Gastrocnemius medialis (tissue), 4 donors: ENCODE measurements at regions not wholly inside any gene's neighbourhood (a gene's known extent, or its start where the extent isn't known, plus 50 kb on each side); places are given as distances from the start of the nearest gene placed in this dataset.
"Not testable (repeated sequence)": the region's sequence is repeated elsewhere in the genome, so short reads cannot be mapped to it uniquely, and the experiment has no call there.

Experiments
- ATAC-seq, 2 donors: fragments of 150-250 bp; one replicate each; pipeline ENCODE4 v1.9.1; 2016
- DNase-seq, 2 donors: peaks; one replicate each; pipeline ENCODE4 v3.0.0-alpha.2; 2019
- H3K27ac ChIP-seq, 4 donors: fragments of 200-600 bp; sonication (generic); 1 replicate in 1 of 4; 2 replicates in 3 of 4; pipeline ENCODE4 v1.5.1; 2016 to 2018; ENCODE audit warnings: mild to moderate bottlenecking in 2 of 4, moderate library complexity in 1 of 4
- H3K27me3 ChIP-seq, 3 donors: fragments of 200-600 bp; sonication (generic) in 2 of 3; 1 replicate in 1 of 3; 2 replicates in 2 of 3; pipeline versions ENCODE4 v1.5.1 to v1.6.0; 2016 to 2019; ENCODE audit warnings: mild to moderate bottlenecking in 1 of 3, moderate library complexity in 1 of 3
- H3K36me3 ChIP-seq, 2 donors: fragments of 200-600 bp; sonication (generic) in 1 of 2; one replicate each; pipeline ENCODE4 v1.5.1; 2017 to 2018
- H3K4me1 ChIP-seq, 2 donors: fragments of 200-600 bp; sonication (generic) in 1 of 2; one replicate each; pipeline ENCODE4 v1.5.1; 2016 to 2017; ENCODE audit warnings: mild to moderate bottlenecking in 2 of 2
- H3K4me3 ChIP-seq, 4 donors: fragments of 200-600 bp; sonication (generic) in 3 of 4; 1 replicate in 1 of 4; 2 replicates in 3 of 4; pipeline ENCODE4 v1.5.1; 2016 to 2019; ENCODE audit warnings: mild to moderate bottlenecking in 2 of 4
- H3K9me3 ChIP-seq, 3 donors: fragments of 200-600 bp; sonication (generic) in 2 of 3; 1 replicate in 1 of 3; 2 replicates in 2 of 3; pipeline ENCODE4 v1.5.1; 2016 to 2019
- CTCF ChIP-seq, 5 experiments: fragments of 450-650 bp in 3 of 5; fragments of 200-600 bp in 2 of 5; sonication (generic) in 2 of 5; IDR thresholded peaks in 4 of 5; conservative IDR thresholded peaks in 1 of 5; 1 replicate in 4 of 5; 2 replicates in 1 of 5; pipeline ENCODE4 v1.5.1; 2016 to 2019; ENCODE audit warnings: antibody characterized with exemption in 5 of 5, mild to moderate bottlenecking in 3 of 5, moderate library complexity in 3 of 5
- POLR2A ChIP-seq, 2 donors: fragments of 450-650 bp; IDR thresholded peaks; one replicate each; pipeline ENCODE4 v1.6.1; 2017; ENCODE audit warnings: antibody characterized with exemption in 2 of 2, mild to moderate bottlenecking in 2 of 2, moderate library complexity in 2 of 2
- in situ Hi-C, 4 donors: fragments of 200-750 bp; cut with MboI; loops; one replicate each; pipeline versions ENCODE4 v1.15.0 to v1.8.0; 2017; ENCODE audit warnings: low sequenced_read_pairs in 4 of 4
- intact Hi-C: fragments of 100-400 bp; cut with DNase I; formaldehyde crosslinking; loops from one replicate; pipeline ENCODE4 v1.15.1; 2023; ENCODE audit warnings: low total_unique reads

GRCh38 chr3:162708942-162709706, 1212.5 kb downstream of the OTOL1 start:
- H3K36me3 ChIP-seq, H3K4me1 ChIP-seq, H3K27ac ChIP-seq, DNase-seq, H3K4me3 ChIP-seq, H3K9me3 ChIP-seq, intact Hi-C loops, H3K27me3 ChIP-seq, in situ Hi-C loops, ATAC-seq: not testable (repeated sequence)

GRCh38 chr3:162710332-162711112, 1213.9 kb downstream of the OTOL1 start:
- ATAC-seq (no peak), DNase-seq (no peak)
- intact Hi-C loops (no loop called here), in situ Hi-C loops (no loop called here)
- Histone ChIP-seq H3K4me1 (no peaks in the 10 kb centered on the region), H3K4me3 (no peak overlapping the region), H3K27me3 (no peaks in the 10 kb centered on the region), H3K9me3 (no peaks in the 10 kb centered on the region), H3K36me3 (no peaks in the 10 kb centered on the region), H3K27ac (no peak overlapping the region)
- TF ChIP-seq CTCF (IDR thresholded peaks at IDR 0.05 in 4 of 5, conservative IDR thresholded peaks at IDR 0.05 in 1 of 5) = no peak
- TF ChIP-seq POLR2A (IDR thresholded peaks at IDR 0.05) = no peak

GRCh38 chr3:162717074-162717473, 1220.5 kb downstream of the OTOL1 start:
- H3K9me3 ChIP-seq, DNase-seq, H3K36me3 ChIP-seq, H3K4me3 ChIP-seq, intact Hi-C loops, ATAC-seq, H3K4me1 ChIP-seq, H3K27me3 ChIP-seq, H3K27ac ChIP-seq, in situ Hi-C loops: not testable (repeated sequence)

GRCh38 chr3:162718697-162719096, 1222.1 kb downstream of the OTOL1 start:
- DNase-seq = no peak

GRCh38 chr3:162719684-162720341, 1223.2 kb downstream of the OTOL1 start:
- DNase-seq (no peak), ATAC-seq (no peak)
- TF ChIP-seq POLR2A (IDR thresholded peaks at IDR 0.05) = no peak
- TF ChIP-seq CTCF (IDR thresholded peaks at IDR 0.05 in 4 of 5, conservative IDR thresholded peaks at IDR 0.05 in 1 of 5) = no peak
- in situ Hi-C loops (no loop called here), intact Hi-C loops (no loop called here)
- Histone ChIP-seq H3K4me1 (no peaks in the 10 kb centered on the region), H3K27me3 (no peaks in the 10 kb centered on the region), H3K27ac (no peak overlapping the region), H3K4me3 (no peak overlapping the region), H3K36me3 (no peaks in the 10 kb centered on the region), H3K9me3 (no peaks in the 10 kb centered on the region)

More at GRCh38 chr3:162718697-162719096, 1222.1 kb downstream of the OTOL1 start:
- Histone ChIP-seq H3K27me3 (no peaks in the 10 kb centered on the region), H3K4me1 (no peaks in the 10 kb centered on the region), H3K9me3 (no peaks in the 10 kb centered on the region), H3K36me3 (no peaks in the 10 kb centered on the region), H3K27ac (no peak overlapping the region), H3K4me3 (no peak overlapping the region)
- TF ChIP-seq CTCF (IDR thresholded peaks at IDR 0.05 in 4 of 5, conservative IDR thresholded peaks at IDR 0.05 in 1 of 5) = no peak
- no peak for TF ChIP-seq POLR2A (IDR thresholded peaks at IDR 0.05)
- intact Hi-C loops (no loop called here), in situ Hi-C loops (no loop called here)
- no peak for ATAC-seq
